ENCODE measurements at regions not wholly inside any gene's neighbourhood (a gene's known extent, or its start where the extent isn't known, plus 50 kb on each side); places are given as distances from the start of the nearest gene placed in this dataset.

DNA sequence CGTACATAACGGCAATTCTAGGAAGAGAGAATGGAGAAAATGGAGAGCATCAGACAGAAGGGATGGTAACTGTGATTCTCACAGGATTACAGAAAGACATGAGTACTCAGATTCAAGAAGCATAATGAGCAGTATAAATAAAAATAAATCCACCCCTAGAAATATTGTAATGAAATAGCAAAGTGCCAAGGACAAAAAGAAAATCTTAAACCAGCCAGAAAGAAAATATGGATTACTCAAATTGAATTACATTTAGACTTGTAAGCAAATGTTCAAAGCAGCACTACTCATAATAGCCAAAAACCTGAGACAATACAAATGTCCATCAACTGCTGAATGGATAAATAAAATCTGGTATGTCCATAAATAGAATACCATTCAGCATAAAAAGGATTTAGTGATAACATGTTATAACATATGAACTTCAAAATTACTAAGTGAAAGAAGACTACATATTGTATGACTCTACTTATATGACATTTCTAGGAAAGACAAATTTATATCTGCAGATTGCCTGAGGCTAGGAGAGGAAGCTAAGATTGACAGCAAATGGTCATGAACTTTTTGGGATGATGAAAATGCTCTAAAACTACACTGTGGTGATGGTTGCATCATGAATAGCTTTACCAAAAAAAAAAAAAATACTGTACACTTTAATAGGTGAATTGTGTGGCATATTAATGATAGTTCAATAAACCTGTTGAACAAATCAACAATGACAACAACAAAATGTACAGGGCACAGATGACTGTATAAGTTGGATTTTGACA is 63.4 kb upstream of the SPTBN1 start:
- no peak for DNase-seq (ENCODE audit: low read depth)

DNA sequence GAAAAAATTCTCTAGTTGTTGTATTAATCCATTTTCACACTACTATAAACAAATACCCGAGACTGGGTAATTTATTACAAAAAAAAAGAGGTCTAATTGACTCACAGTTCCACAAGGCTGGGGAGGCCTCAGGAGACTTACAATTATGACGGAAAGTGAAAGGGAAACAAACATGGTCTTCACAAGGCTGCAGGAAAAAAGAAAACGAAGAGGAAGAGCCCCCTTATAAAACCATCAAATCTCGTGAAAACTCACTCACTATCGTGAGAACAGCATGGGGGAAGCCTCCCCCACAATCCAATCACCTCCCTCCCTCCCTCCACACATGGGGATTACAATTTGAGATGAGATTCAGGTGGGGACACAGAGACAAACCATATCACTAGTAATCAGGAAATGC is 61.7 kb upstream of the SPTBN1 start:
- DNase-seq (ENCODE audit: low read depth) = no peak

DNA sequence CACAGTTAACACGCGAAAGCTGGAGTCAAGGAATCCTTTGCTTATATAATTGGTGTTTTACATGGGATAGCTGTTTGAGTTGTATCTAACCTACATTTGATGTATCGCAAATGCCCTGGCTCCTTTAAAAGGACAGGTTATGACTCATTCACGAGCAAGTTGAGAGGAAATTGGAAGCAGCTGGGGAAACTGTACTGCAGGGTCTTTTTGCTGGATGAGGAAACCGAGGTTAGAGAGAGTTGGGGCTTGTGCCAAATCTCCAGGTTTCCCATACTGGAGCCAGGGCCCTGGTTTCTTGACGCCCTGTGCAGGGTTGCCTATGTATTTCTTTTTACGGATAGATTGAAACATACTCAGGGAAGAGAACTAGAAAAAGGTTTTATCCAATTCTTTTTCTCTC is 60.0 kb upstream of the SPTBN1 start:
- DNase-seq (ENCODE audit: low read depth) = peak; percentile 22

DNA sequence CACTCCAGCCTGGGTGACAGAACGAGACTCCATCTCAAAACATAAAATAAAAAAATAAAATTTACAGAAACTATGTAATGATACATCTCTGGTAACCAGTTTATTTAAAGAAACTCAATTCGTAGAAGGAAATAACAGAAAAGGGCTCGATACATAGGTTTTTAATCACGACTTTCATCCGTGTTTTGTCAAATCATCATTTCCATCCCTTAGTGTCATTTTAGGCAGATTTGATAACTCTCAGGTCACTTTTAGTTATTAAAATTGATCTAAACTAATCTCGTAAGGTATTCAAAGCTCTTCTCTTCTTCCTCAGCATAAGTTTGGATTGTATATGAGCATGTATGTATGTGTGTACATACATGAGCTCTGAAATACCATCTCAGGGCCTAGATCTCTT is 59.3 kb upstream of the SPTBN1 start:
- no peak for DNase-seq (ENCODE audit: low read depth)

DNA sequence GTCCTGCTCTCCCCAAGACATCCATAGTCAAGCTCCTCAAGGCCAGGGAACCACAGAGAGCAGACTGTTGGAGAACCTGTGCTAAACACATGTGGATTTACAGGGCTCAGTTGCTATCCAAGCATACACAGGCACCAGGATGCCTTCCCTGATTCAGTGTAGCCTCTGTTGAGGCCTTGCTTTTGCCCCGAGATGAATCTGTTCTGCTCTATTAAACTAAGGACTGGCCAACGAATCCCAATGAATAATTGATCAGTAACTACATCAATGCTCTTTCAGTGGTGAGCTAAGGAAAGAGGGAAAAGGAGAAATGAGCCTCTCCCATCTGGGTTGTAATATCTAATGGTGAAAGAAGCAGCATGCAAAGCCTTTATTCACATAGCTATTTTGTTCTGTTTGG is 58.7 kb upstream of the SPTBN1 start:
- DNase-seq (ENCODE audit: low read depth) = no peak

DNA sequence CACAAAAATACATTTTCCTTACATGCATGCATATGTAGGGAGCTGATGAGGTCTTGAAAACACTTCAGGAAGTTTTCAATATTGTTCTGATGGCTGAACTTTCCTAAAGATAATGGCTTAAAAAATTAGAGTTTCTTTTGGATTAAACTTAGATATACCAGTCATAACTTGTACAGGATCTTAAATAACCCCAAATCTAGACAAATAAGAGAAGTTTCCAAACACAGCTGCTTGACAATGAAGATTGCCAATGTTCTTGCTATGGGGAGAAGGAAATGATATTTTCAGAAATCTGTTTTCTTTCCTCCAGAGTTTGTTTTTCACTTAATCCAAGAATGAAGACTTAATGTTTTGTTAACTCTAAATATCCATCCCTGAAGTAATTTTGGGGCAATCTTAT is 54.6 kb upstream of the SPTBN1 start:
- no peak for DNase-seq (ENCODE audit: low read depth)

DNA sequence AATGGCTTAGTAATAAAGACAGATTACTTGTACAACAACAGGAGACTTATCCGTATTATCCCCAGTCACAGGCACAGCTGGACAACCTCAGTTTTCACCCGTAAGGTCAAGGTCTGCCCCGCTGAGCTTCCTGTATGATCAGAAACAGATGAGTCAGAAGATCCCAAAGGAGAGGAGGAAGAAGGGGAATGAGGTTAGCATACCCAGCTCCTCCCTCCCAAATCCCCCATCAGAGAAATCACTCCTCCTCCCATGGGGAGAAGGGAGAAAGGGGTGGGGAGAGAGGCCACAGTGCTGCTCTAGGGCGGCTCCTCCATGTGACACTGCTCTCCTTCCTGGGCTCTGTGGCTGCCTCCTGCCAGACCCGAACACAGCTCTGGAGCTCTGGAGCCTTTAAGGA is 53.8 kb upstream of the SPTBN1 start:
- peak; percentile 56 for DNase-seq (ENCODE audit: low read depth)

DNA sequence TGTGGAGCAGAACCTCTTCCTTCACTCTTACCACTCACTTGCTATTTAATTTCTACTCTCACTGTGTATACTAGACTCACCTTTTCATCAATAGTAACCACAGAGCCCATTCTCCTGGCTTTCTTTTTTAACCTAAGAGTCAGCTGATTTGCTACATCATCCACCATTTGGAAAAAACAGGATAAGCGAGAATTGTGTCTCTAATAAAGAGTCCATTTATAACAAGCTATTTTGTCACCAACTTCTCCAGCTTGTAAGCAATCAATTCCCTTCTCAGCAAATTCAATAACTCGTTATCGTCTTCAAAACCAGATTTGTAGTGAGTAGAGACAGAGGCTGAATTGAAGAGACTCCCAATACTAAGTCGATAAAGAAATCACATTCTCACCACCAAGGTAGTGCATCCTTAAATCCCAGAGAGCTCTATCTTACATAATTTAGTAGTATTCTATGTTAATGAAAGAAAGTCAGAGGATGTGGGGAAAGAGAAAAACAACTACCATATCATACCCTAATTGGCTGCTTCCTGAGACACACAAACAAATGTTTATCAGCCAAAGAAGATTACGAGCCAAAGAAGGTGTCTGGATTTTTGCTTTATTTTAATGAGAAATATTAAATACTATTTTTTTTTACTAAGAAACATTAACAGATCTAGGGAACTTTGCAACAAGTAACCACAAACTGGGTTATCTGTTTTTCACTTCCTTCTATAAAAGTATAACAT is 52.5 kb upstream of the SPTBN1 start:
- DNase-seq (ENCODE audit: low read depth) = no peak

DNA sequence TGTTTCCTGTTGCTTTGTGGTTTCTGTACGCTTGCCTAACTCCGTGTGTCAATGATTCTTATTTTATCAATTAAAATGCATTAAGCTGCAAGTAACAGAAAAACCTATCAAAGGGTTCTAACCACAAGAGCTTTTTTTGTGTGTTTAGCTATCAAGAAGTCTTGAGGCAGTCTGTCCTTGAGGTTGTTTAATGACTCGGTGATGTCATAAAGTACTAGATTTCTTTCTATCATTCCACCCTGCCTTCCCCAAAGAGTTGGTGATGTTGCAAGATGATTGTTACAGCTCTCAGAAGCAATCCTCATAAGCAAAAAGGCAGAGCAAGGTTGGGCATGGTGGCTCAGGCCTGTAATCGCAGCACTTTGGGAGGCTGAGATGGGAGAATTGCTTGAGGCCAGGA is 51.9 kb upstream of the SPTBN1 start:
- peak; percentile 16 for DNase-seq (ENCODE audit: low read depth)

DNA sequence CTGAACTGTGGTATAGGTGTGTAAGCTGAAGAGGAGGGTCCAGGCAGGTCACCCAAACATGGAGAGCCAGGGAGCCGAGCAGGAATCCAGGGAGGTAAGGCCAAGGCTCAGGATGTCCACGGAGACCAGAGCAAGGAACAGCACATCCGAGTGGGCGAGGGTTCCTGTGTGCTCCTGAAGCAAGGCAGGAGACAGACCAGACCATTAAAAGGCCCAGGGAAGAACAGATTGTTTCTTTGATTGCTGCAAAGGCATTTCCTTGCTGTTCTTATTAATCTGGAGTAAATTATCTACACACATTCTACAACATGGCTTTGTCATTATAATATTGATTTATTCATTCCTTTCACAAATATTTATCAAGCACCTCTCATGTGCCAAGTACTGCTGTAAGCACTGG is 50.1 kb upstream of the SPTBN1 start:
- no peak for DNase-seq (ENCODE audit: low read depth)

All from LHCN-M2 (cell line).